ENCODE measurements at regions not wholly inside any gene's neighbourhood (a gene's known extent, or its start where the extent isn't known, plus 50 kb on each side); places are given as distances from the start of the nearest gene placed in this dataset.

DNA sequence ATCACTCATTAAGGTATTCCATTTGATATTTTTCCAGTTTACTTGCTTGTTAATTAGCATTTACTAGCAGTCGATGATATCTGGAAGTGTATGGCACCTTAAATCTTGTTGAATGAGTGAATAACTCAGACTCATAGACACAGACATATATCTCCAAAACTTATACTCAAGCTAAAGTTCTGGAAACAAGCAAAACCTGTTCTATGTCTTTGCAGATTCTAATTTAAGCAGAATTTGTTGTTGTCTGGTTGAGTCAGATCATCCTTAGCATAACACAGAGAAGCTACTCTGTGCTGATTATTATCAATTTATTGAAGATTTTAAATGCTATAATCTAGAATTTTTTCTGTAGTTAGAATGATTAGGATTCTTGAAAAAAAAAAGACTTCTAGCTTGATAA is 296.2 kb downstream of the MDFIC start:
- Histone ChIP-seq H2BK20ac (ENCODE audit: low read depth, low read length) (no peak overlapping the region), H3K4ac (ENCODE audit: low read depth, low read length) (no peak overlapping the region), H2AFZ (replicated peaks; ENCODE audit: low read length, poor library complexity) (no peak overlapping the region), H4K91ac (ENCODE audit: insufficient read depth, low read depth, low read length) (no peak overlapping the region), H4K20me1 (ENCODE audit: insufficient read depth, low read length) (no peaks in the 10 kb centered on the region), H2AK5ac (ENCODE audit: low read depth, low read length) (no peak overlapping the region), H3K79me1 (ENCODE audit: low read depth in 1 of 2, low read length in 2 of 2) (no peaks in the 10 kb centered on the region), H3K9ac (ENCODE audit: low read depth, low read length) (no peak overlapping the region), H3K9me1 (ENCODE audit: insufficient read depth, low read length) (peaks cover 3% of the 10 kb centered on the region), H2BK5ac (ENCODE audit: low read depth, low read length, poor library complexity, severe bottlenecking) (no peak overlapping the region), H2AK9ac (replicated peaks; ENCODE audit: low read depth, low read length, poor library complexity) (no peak overlapping the region), H3K14ac (replicated peaks; ENCODE audit: low read depth, low read length) (no peak overlapping the region), H2BK120ac (ENCODE audit: low read depth, low read length) (no peak overlapping the region), H2BK15ac (ENCODE audit: low read depth, low read length) (no peak overlapping the region), H3K23ac (ENCODE audit: low read depth, low read length) (no peak overlapping the region), H4K8ac (ENCODE audit: low read depth in 2 of 2, low read length in 2 of 2) (no peak overlapping the region), H3K4me1 (ENCODE audit: control insufficient read depth, insufficient read depth, low read length) (peaks cover 3% of the 10 kb centered on the region), H3K9me3 (ENCODE audit: control insufficient read depth, insufficient read depth, low read length) (no peaks in the 10 kb centered on the region), H3K4me2 (ENCODE audit: low read depth, low read length) (no peak overlapping the region), H3K56ac (ENCODE audit: extremely low read depth, insufficient read depth, low read length) (no peak overlapping the region), H3K27ac (ENCODE audit: insufficient read depth, low read length) (no peak overlapping the region), H3K36me3 (ENCODE audit: control insufficient read depth, insufficient read depth, low read length) (no peaks in the 10 kb centered on the region), H4K5ac (ENCODE audit: low read depth, low read length) (no peak overlapping the region), H3K18ac (ENCODE audit: low read depth, low read length) (no peak overlapping the region), H3K4me3 (ENCODE audit: insufficient read depth, low read depth, low read length) (no peak overlapping the region), H3K27me3 (ENCODE audit: control insufficient read depth, insufficient read depth, low read length) (no peaks in the 10 kb centered on the region)
- ChIA-PET CTCF (interaction anchor here (1.8 kb wide), 1 partner anchor 32 kb away, joined by 6 read pairs; no protein-coding TSS in a partner anchor), POLR2A (ENCODE audit: unreplicated experiment) (no interaction called here)
- intact Hi-C loops (cut with micrococcal nuclease) (loop anchor here (10.0 kb wide), 1 partner anchor 457 kb away; no protein-coding TSS in a partner anchor), dilution Hi-C loops (cut with HindIII; ENCODE audit: low sequenced_read_pairs, unreplicated experiment) (no loop called here), in situ Hi-C loops (cut with MboI; ENCODE audit: low sequenced_read_pairs) (no loop called here)
- ATAC-seq (ENCODE audit: low read depth) (no peak), DNase-seq (no peak)
- WGBS, 2 experiments (ENCODE audit: extremely low coverage in 2 of 2, insufficient read length in 1 of 2): no CpG with 5 or more reads among the region's 1 CpG
- BruUV-seq (replicated peaks): no TSS peak
- TF ChIP-seq NFE2L2 (IDR thresholded peaks at IDR 0.05; ENCODE audit: low read depth, low read length) (no peak), RAD21 (IDR thresholded peaks at IDR 0.05; ENCODE audit: low read length) (no peak)
